ENCODE measurements at regions not wholly inside any gene's neighbourhood (a gene's known extent, or its start where the extent isn't known, plus 50 kb on each side); places are given as distances from the start of the nearest gene placed in this dataset.

DNA sequence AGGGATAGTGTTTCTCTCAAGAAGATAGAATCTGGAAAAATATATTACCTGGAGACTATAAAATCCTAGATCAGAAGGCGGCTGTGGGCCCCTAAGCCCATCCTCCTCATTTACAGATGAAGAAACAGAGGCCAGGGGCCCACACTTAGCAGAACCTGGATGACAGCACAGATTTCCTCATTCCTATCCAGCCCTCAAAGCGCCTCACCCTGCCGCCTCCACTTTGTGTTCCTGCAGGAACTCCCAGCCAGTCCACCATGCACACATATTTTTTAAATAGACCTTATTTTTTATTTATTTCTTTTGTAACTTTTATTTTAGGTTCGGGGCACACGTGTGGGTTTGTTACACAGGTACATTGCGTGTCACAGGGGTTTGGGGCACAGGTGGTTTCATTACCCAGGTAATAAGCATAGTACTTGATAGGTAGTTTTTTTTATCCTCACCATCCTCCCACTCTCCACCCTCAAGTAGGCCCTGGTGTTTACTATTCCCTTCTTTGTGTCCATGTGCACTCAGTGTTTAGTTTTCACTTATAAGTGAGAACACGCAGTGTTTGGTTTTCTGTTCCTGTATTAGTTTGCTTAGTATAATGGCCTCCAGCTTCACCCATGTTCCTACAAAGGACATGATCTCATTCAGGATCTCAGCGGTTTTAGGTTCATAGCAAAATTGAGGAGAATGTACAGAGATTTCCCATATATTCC lies 85.5 kb upstream of the MAP1B start:
- no peak for DNase-seq (ENCODE audit: low spot score in 2 of 2)
- FAIRE-seq = no peak

DNA sequence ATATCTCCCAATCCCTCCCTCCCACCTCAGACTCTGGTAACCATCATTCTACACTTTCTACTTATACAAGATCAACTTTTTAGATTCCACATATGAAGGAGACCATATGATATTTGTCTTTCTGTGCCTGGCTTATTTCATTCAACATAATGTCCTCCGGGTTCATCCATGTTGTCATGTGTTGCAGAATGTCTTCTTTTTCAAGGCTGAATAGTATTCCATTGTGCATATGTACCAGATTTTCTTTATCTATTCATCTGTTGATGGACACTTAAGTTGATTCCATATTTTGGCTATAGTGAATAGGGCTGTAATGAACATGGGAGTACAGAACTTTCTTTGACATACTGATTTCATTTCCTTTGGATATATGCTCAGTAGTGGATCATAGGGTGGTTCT lies 78.9 kb upstream of the MAP1B start:
- FAIRE-seq (no peak), DNase-seq (ENCODE audit: low spot score in 2 of 2) (no peak)

DNA sequence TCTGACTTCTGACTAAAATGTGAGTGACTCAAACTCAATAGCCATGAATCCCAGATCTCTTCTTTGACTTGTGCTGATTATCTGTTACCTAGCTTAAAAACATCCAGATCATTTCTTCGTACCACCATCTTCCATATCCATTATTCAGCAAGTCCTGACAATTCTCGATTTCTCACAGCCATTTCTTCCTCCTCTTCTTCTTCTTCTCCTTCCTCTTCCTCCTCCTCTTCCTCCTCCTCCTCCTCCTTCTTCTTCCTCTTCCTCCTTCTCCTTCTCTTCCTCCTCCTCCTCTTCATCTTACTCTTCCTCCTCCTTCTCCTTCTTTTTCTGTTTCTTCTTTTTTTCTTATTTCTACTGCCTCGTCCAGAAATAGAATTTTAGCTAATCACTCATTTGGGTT lies 77.0 kb upstream of the MAP1B start:
- DNase-seq (ENCODE audit: low spot score in 2 of 2) = no peak
- no peak for FAIRE-seq

DNA sequence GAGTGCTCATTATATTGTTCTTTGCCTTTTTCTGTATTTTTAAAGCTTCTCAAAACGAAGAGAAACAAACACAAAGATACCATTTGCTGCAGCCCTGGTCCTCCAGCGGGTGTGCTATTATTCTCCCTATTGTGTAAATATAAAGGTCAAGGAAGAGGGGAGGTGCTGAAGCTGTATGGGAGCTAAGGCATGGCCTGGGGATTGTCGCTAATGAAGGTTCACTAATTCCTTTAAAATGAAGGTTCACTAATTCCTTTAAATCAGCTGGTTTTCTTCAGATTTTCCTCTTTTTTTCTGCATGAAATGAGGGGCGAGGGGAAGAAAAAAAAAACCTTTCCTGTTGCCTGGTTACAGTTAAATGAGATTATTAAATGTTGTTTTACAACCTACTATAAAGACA lies 74.5 kb upstream of the MAP1B start:
- DNase-seq (ENCODE audit: low spot score in 2 of 2) = no peak
- no peak for FAIRE-seq

DNA sequence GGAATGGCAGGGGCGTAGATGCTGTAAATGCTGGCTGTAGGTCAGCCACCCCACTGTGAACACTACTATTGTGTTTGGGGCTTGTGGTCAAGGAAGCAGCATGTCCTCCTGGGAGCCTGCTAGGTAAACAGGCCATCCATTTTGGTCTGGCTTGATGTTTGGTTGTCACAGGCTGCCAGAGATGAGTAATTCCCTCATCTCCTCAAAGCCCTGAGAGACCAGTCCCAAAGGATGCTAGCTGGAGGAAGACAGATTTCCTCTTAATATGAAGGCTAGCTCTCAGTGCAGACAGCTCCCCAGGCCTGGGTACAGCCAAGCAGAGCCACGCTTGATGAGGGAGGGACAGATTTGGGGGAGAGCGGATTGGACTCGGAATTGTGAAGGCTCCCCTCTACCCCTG lies 72.5 kb upstream of the MAP1B start:
- no peak for DNase-seq (ENCODE audit: low spot score in 2 of 2)

DNA sequence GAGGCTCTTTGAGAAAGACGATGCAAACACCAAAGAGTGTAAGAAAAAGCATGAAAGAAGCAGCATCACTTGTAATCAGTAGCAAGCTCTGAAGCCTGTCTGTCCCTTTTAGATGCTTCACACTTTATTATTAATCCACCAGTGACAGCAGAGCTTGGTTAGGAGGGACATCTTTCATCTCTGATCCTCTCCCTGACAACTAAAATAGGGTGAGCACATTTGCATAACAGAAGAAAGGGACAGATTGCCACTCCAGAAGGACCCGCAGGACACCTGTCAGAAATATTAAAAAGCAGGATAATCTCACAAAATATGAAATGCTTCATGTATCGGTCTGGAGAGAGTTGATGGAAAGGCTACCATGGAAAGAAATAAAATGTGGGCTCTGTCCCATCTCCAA lies 71.4 kb upstream of the MAP1B start:
- DNase-seq (ENCODE audit: low spot score in 2 of 2) (no peak), FAIRE-seq (no peak)

More for the DNA sequence above, 72.5 kb upstream of the MAP1B start:
- no peak for FAIRE-seq

DNA sequence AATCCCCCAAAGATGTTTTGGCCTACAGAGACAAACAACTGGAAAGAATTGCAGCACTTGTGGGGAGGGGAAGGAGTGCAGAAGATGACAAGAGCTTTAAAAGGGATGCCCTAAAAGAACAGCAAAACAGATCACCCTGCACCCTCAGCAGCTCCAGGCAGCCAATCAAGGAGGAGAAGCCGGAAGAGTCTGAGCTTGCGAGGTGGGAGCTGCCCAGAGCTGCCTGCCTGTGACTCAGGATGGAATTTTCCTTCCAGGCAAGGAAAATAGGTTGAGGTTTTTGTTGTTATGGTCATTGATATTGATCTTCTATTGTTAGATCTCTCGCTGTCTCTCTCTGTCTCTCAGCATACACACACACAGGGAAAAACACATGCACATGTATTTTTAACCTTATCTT lies 70.3 kb upstream of the MAP1B start:
- FAIRE-seq = no peak
- no peak for DNase-seq (ENCODE audit: low spot score in 2 of 2)

DNA sequence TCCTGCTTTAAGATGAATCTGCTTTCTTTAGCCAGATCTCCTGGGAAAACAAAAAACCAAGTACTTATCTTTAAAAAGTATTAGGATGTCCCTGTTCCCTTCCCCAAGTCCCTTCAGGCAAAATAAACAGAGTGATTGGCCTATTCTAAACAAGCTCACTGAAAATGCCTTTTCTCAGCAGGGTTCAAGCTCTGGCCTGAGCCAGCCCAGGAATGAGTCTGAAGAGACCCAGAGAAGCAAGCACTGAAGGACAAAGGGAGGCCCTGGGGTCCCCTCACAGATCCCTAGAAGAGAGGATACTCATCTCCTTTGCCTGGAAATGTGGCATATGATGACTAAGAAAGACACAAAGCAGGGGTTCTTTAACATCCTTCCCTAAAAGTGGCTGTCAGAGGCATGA lies 66.8 kb upstream of the MAP1B start:
- no peak for FAIRE-seq
- no peak for DNase-seq (ENCODE audit: low spot score in 2 of 2)

DNA sequence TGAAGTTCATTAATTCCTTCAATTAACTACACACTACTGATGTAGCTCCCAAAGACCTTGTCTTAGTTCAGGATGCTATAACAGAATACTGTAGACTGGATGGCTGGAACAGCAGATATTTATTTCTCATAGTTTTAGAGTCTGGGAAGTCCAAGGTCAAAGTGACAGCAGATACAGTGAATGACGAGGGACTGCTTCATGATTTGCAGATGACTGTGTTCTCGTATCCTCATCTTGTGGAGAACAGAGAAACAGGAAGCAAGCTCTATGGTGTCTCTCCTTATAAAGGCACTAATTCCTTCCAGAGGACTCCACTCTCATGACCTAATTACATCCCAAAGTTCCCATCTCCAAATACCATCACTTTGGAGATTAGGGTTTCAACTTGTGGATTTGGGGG lies 65.6 kb upstream of the MAP1B start:
- DNase-seq (ENCODE audit: low spot score in 2 of 2) (no peak), FAIRE-seq (no peak)

DNA sequence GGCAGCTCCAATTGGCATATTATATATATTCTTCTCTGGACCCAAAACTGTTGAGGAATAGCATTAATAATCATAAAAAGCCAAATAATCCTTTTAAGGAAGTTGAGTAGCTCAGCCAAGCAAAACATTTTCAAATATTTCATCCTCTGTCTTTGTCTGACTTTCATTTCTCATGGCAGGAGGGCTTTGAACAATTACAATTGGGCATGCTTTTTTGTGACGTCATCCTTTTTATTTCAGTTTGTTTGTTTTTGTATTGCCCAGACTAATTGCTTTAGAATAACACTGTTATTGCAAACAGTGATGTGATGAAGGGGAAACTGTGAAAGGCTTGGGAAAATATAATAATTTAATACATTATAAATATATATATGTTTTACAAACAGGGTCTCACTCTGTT lies 65.2 kb upstream of the MAP1B start:
- no peak for FAIRE-seq

DNA sequence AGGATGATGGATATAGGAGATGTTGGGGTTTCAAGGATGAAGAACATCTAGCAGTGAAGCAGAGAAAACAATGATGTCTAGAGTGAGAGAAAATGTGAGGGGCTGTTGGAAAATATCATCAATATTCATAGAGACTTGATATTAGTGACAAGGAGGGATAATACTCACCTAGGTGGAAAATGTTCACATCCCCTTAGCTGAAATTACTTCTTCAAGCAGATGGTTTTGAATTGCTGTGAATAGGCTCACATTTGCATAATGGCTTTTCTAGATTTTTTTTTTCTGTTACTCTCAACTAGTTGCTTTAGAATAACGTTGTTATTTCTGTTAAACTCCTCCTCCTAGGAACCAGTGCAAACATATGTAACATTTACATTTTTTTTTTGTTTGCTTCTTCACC lies 61.6 kb upstream of the MAP1B start:
- FAIRE-seq (no peak), DNase-seq (ENCODE audit: low spot score in 2 of 2) (no peak)

More for the DNA sequence above, 65.2 kb upstream of the MAP1B start:
- DNase-seq (ENCODE audit: low spot score in 2 of 2) = no peak

DNA sequence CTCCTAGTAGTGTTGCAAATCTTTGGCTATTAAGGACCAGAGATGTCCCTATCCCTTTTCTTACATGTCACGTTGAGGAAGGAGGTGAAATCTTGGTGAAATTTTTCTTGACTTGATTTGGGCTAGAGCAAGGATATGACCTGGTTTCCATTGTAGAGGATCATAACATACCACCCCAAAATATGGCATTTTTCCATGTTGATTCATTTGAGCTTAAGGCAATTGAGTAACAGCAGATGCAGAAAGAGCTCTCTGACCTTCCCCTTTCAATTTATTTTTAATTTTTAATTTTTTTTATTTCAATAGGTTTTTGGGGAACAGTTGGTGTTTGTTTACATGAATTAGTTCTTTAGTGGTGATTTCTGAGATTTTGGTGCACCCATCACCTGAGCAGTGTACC lies 61.2 kb upstream of the MAP1B start:
- FAIRE-seq = no peak
- no peak for DNase-seq (ENCODE audit: low spot score in 2 of 2)

DNA sequence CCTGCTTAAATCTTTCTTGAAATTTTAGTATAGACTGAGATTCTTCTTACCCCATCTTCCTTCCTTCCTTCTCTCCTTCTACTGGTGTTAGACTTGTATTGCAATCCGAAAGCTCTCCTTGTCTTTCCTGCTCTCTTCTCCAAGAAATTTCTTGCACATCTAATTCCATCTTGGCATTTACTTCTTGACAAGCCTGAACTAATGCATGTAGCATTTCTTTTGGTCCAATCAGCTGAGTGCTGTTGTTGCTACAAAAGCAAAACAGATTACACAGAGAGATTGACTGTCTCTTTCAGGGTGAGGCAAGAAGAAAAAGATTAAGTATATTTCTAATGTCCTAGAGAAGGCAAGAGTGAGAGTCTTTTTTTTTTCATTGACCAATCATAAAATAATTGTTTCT lies 51.6 kb upstream of the MAP1B start:
- FAIRE-seq (no peak), DNase-seq (ENCODE audit: low spot score in 2 of 2) (no peak)
